GM13976 (cell line): ENCODE measurements at regions not wholly inside any gene's neighbourhood (a gene's known extent, or its start where the extent isn't known, plus 50 kb on each side); places are given as distances from the start of the nearest gene placed in this dataset.

Experiments used
- DNase-seq: peaks from one replicate; pipeline ENCODE4 v3.0.0; 2012; ENCODE audit warnings: low spot score
- in situ Hi-C: fragments of 300-500 bp; cut with MboI; formaldehyde crosslinking; loops from one replicate; pipeline ENCODE4 v1.12.0; 2022; ENCODE audit warnings: low sequenced_read_pairs, mixed read lengths, inconsistent platforms; ENCODE audit not compliant: unreplicated experiment
- TF ChIP-seq, protein P1 (sequence below): IDR thresholded peaks from 2 replicates; pipeline ENCODE4 v1.5.1; 2012; ENCODE audit warnings: borderline replicate concordance, mild to moderate bottlenecking; ENCODE audit not compliant: insufficient read depth; ENCODE audit errors: extremely low read depth, missing control alignments, control extremely low read depth

DNA sequence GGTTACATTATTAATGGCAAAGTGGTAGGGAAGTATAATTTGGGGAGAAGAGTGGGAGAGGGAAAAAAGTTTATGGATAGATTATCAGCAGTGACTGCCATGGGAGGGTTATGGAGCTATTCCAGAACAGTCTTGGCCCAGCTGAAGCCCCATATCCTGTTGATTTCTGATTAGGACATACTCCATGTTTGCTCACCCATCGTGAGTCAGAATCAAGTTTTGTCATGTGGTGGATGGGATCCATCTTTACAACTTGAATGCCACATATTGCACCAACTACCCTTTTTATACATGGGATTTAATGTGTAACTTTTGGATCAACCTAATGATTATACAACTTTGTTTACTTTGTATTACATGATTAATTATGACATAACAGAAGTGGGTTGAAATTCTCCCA lies 217.0 kb downstream of the HAO1 start:
- no peak for DNase-seq
- in situ Hi-C loops, result no loop called here
- TF ChIP-seq, protein P1, sequence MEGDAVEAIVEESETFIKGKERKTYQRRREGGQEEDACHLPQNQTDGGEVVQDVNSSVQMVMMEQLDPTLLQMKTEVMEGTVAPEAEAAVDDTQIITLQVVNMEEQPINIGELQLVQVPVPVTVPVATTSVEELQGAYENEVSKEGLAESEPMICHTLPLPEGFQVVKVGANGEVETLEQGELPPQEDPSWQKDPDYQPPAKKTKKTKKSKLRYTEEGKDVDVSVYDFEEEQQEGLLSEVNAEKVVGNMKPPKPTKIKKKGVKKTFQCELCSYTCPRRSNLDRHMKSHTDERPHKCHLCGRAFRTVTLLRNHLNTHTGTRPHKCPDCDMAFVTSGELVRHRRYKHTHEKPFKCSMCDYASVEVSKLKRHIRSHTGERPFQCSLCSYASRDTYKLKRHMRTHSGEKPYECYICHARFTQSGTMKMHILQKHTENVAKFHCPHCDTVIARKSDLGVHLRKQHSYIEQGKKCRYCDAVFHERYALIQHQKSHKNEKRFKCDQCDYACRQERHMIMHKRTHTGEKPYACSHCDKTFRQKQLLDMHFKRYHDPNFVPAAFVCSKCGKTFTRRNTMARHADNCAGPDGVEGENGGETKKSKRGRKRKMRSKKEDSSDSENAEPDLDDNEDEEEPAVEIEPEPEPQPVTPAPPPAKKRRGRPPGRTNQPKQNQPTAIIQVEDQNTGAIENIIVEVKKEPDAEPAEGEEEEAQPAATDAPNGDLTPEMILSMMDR, result no peak

DNA sequence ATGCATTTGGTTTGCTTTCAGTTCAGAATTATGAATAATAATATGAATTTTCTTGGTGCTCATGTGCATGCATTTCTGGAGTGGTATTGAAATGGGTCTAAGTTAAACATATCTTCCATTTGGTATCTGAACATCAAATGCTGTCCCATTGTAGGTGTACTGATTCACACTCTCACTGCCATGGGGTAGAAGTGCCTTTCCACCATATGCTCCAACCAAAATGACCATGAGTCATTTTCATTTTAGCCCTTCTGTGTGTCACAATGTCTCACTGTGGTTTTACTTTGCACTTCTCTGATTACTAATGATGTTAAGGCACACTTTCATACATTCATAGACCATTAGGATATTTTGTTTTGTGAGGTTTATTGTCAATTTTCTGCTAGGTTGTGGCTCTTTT lies 211.9 kb downstream of the HAO1 start:
- TF ChIP-seq, protein P1, result no peak
- no peak for DNase-seq
- in situ Hi-C loops, result no loop called here

DNA sequence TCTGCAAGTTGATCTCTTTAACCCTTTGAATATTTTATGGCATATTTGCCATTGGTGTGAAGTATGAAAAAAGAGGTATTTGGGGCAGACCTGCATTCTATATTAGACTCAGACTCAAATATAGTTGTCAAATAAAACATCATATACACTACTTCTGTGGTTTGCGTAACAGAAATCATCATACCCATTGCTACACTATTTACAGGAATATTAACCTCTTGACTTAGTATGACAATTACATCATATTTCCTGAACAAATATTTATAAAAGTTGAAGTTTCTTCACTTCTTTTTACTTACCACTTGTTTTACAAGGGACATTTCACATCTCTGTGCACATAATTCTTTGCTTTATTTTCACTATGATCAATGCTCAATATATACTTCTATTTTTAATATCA lies 206.0 kb downstream of the HAO1 start:
- DNase-seq, result no peak

DNA sequence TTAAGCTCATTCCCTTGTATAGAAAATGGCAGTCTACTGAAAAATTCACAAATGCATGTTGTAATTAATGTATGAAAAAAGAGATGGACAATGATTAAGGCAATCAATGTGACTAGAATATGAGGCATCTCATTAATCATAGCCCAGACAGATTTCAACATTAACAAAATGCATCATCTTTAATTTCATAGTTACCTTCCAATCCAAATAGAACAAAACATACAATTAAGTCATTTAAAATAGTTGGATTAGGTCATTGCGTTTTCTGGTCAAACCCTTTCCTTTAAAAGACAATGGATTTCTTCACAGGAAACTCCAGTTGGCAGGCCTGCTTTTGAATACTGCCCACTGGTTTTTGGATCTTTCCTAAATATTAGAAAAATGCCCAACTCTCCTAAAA lies 203.9 kb downstream of the HAO1 start:
- no peak for DNase-seq
- in situ Hi-C loops, result no loop called here
- TF ChIP-seq, protein P1, result no peak

More for the DNA sequence above, 206.0 kb downstream of the HAO1 start:
- in situ Hi-C loops, result no loop called here
- TF ChIP-seq, protein P1, result no peak

DNA sequence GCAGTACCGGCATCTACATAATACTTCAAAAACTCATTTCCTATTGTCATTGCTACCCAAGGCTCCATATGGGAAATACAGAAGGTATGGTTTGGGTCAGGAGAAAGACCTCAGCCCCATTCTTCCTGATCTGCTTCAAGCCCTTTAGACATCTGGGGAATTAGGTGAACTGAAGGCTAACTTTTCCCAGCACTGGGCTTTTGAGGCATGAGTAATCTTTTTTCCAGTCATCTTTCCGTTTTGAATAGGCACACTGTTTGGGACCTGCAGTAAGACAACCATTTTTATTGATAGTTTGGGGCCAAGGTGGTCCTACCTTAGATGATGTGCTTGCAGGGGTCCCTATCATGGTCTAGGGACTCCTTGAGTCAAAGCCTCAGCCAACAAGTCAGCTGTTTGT lies 198.4 kb downstream of the HAO1 start:
- in situ Hi-C loops, result no loop called here
- TF ChIP-seq, protein P1, result no peak

DNA sequence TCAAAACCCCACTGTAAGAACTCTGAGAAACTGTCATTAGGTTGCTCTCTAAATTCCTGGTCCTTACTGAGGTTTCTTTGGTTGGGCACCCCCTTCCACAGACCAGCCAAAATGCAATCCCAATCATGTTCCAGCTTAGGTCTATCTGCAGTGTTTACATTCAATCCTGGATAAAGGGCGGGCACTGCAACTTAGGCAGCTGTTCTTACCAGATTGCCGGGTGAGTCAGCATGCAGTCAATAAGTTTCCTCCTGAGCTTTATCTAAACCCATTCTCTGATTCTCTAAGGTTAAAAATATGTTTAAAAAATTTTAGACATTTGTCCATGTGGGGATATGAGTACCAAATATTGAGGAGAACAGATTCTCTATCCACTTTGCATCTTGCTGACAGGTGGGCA lies 197.8 kb downstream of the HAO1 start:
- no peak for DNase-seq
- in situ Hi-C loops, result no loop called here
- TF ChIP-seq, protein P1, result no peak

More for the DNA sequence above, 198.4 kb downstream of the HAO1 start:
- no peak for DNase-seq

DNA sequence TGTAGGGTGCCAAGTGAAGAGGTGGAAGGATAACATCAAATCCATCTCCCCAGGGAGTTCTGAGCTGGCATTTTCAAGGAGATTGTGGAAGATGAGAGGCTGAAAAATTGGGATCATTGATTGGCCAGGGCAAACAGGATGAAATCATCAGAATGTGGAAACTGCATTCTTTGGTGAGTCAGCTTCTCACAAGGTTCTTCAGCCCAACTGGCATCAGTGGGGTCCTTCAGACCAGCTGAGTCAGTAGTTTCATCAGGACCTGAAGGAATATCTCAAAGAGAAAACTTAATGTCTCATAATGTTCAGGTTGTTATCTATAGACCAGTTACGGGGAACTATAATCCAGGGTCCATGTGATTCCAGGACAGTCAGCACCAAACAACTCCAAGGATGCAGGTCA lies 195.8 kb downstream of the HAO1 start:
- DNase-seq, result no peak
- in situ Hi-C loops, result no loop called here
- TF ChIP-seq, protein P1, result no peak
